Spleen (tissue), 11 donors: ENCODE measurements at regions not wholly inside any gene's neighbourhood (a gene's known extent, or its start where the extent isn't known, plus 50 kb on each side); places are given as distances from the start of the nearest gene placed in this dataset.

Experiments
- DNase-seq: peaks from one replicate; pipeline ENCODE4 v3.0.0-alpha.2; 2020
- H3K27ac ChIP-seq, 8 donors: fragments of 200-600 bp; sonication (generic) in 7 of 8; 1 replicate in 4 of 8; 2 replicates in 4 of 8; pipeline versions ENCODE4 v1.5.0 to v1.8.0; 2016 to 2021; ENCODE audit warnings: inconsistent platforms in 4 of 8, mild to moderate bottlenecking in 4 of 8, moderate library complexity in 1 of 8
- H3K27me3 ChIP-seq, 7 donors: fragments of 200-600 bp; sonication (generic) in 6 of 7; replicated peaks in 1 of 7; 1 replicate in 4 of 7; 2 replicates in 3 of 7; pipeline versions ENCODE4 v1.5.0 to v1.8.0; 2016 to 2021; ENCODE audit warnings: inconsistent platforms in 3 of 7, mild to moderate bottlenecking in 1 of 7
- H3K36me3 ChIP-seq, 6 donors: fragments of 200-600 bp; sonication (generic) in 5 of 6; 1 replicate in 4 of 6; 2 replicates in 2 of 6; pipeline versions ENCODE4 v1.5.0 to v1.8.0; 2016 to 2021; ENCODE audit warnings: inconsistent platforms in 2 of 6
- H3K4me1 ChIP-seq, 6 donors: fragments of 200-600 bp; sonication (generic) in 5 of 6; 1 replicate in 3 of 6; 2 replicates in 3 of 6; pipeline versions ENCODE4 v1.5.0 to v1.8.0; 2016 to 2021; ENCODE audit warnings: inconsistent platforms in 3 of 6
- H3K4me3 ChIP-seq, 8 donors: fragments of 200-600 bp; sonication (generic) in 7 of 8; 1 replicate in 4 of 8; 2 replicates in 4 of 8; pipeline versions ENCODE4 v1.5.0 to v1.8.0; 2016 to 2021; ENCODE audit warnings: inconsistent platforms in 4 of 8, mild to moderate bottlenecking in 4 of 8, moderate library complexity in 2 of 8
- H3K9me3 ChIP-seq, 8 donors: fragments of 200-600 bp; sonication (generic) in 7 of 8; 1 replicate in 4 of 8; 2 replicates in 4 of 8; pipeline versions ENCODE4 v1.5.0 to v1.8.0; 2016 to 2021; ENCODE audit warnings: inconsistent platforms in 4 of 8
- POLR2A ChIP-seq, 3 donors: fragments of 450-650 bp; IDR thresholded peaks; one replicate each; pipeline ENCODE4 v1.5.1; 2017; ENCODE audit warnings: antibody characterized with exemption in 3 of 3, mild to moderate bottlenecking in 1 of 3
- POLR2AphosphoS5 ChIP-seq, 3 donors: sonication (generic); formaldehyde crosslinking; IDR thresholded peaks; one replicate each; pipeline ENCODE4 v1.5.1; 2017; ENCODE audit warnings: antibody characterized with exemption in 3 of 3
- WGBS, 5 donors: extraction: QIAGEN DNeasy Blood & Tissue Kit in 3 of 5; methylation state at CpG; one replicate each; pipeline versions ENCODE4 v1.1.5 to v1.1.7; 2013 to 2018; 5-methylcytosine and 5-hydroxymethylcytosine counted together
- intact Hi-C: fragments of 100-400 bp; cut with DNase I; formaldehyde crosslinking; loops from one replicate; pipeline ENCODE4 v1.15.0; 2023; ENCODE audit warnings: low total_unique reads
- TF ChIP-seq, protein P1 (sequence below), 11 experiments: fragments of 200-600 bp in 7 of 11; fragments of 450-650 bp in 4 of 11; sonication (generic) in 4 of 11; IDR thresholded peaks in 8 of 11; conservative IDR thresholded peaks in 3 of 11; 1 replicate in 7 of 11; 2 replicates in 4 of 11; pipeline versions ENCODE4 v1.4.0 to v1.8.0; 2016 to 2021; ENCODE audit warnings: antibody characterized with exemption in 11 of 11, inconsistent platforms in 4 of 11, mild to moderate bottlenecking in 1 of 11
- donor health status: healthy with polysubstance abuse.
- donor health status: DM: no; HTN: no; CAD: no; lungs with moderate emphysema.
- donor health status: DM: no; HTN: no; CAD: no.
- donor health status: Bipolar disorder and iron deficiency.
- donor health status: healthy.
- donor health status: DM: no; HTN: no; CAD: no.
- donor health status: DM: yes; HTN: yes; CAD: no.

DNA sequence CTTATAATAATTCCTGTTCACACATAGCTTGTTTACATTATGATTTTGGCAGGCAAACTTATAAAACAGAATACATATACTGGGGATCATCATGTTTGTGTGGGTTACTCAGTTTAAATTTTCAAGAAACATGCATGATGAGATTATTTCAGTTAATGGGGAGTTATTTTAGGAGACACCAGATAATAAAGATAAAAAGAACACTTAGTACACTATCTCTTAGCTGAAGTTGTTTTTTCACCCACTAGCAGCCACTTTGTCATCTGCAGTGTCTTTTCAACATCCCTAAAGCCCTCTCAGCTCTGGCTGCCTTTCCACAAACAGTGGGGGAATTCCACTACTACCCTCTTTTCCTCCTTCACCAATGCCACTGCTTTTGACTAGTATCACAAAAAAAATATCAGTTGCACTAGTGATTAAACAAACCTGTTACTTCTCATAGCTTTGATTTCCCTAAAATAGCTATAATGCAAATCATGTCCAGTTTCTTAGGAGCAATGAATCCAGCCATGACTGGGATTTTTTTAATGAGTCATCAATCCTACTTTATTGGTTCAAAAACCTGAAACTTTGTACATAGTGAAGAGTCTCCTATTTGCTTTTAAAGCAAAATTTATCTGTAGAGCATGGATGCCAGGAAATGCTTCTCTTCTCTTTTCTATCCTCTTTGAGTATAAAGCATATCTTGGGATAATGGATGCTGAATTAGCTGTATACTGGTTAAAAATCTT lies 156.7 kb upstream of the TFPI start:
- Histone ChIP-seq H3K4me1 (no peaks in the 10 kb centered on the region), H3K27me3 (no peaks in the 10 kb centered on the region), H3K9me3 (no peaks in the 10 kb centered on the region), H3K36me3 (no peaks in the 10 kb centered on the region), H3K4me3 (no peak overlapping the region), H3K27ac (no peak overlapping the region)
- intact Hi-C loops, result no loop called here
- TF ChIP-seq POLR2AphosphoS5 (IDR thresholded peaks at IDR 0.05) (no peak), POLR2A (IDR thresholded peaks at IDR 0.05) (no peak)
- TF ChIP-seq, protein P1, sequence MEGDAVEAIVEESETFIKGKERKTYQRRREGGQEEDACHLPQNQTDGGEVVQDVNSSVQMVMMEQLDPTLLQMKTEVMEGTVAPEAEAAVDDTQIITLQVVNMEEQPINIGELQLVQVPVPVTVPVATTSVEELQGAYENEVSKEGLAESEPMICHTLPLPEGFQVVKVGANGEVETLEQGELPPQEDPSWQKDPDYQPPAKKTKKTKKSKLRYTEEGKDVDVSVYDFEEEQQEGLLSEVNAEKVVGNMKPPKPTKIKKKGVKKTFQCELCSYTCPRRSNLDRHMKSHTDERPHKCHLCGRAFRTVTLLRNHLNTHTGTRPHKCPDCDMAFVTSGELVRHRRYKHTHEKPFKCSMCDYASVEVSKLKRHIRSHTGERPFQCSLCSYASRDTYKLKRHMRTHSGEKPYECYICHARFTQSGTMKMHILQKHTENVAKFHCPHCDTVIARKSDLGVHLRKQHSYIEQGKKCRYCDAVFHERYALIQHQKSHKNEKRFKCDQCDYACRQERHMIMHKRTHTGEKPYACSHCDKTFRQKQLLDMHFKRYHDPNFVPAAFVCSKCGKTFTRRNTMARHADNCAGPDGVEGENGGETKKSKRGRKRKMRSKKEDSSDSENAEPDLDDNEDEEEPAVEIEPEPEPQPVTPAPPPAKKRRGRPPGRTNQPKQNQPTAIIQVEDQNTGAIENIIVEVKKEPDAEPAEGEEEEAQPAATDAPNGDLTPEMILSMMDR (IDR thresholded peaks at IDR 0.05 in 8 of 11, conservative IDR thresholded peaks at IDR 0.05 in 3 of 11), result no peak
- no peak for DNase-seq

DNA sequence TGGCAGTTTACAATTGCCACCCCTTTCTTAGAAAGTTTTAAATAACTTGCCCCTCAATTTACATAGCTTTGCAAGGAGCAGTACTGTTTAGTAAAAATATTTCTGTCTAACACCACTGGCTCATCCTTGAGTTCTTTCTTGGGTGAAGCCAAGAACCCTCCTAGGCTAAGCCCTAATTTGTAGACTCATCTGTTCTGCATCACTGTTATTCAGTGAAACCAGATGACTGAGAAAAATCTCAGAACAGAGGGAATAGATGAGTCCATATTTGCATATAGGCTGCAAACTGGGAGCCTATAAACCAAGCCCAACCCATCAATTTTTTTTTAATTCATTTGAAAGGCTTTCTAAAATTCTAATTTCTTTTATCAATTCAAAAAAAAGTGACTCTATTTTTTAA lies 161.4 kb upstream of the TFPI start:
- DNase-seq, result no peak
- H3K4me1 ChIP-seq, result no peaks in the 10 kb centered on the region
- TF ChIP-seq, protein P1 (IDR thresholded peaks at IDR 0.05 in 8 of 11, conservative IDR thresholded peaks at IDR 0.05 in 3 of 11), result no peak
- no peak for TF ChIP-seq POLR2AphosphoS5 (IDR thresholded peaks at IDR 0.05)
- no peak for TF ChIP-seq POLR2A (IDR thresholded peaks at IDR 0.05)
- peaks cover 0 to 4% (median under 1%) of the 10 kb centered on the region in 8 donors for H3K9me3 ChIP-seq
- H3K36me3 ChIP-seq, result no peaks in the 10 kb centered on the region
- no peak overlapping the region for H3K27ac ChIP-seq
- H3K27me3 ChIP-seq, result no peaks in the 10 kb centered on the region
- intact Hi-C loops, result no loop called here
- no peak overlapping the region for H3K4me3 ChIP-seq

DNA sequence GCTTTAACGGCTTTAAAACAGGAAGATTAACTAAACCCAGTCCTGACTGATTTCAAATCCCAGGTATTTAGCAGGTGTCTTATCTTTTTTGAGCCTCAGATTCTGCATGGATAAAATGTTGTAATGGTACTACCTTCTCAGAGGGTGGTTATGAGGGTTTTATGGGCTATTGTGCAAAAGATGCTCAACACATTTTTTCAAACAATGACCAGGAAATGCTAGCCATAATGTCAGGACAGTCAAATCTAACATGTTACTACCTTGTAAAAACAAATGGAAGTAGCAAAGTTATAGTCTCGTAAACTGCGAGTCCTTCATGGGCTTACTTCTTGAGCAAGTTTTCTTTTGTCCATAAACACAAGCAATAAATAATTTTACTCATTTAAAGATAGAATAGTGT lies 162.1 kb upstream of the TFPI start:
- no peaks in the 10 kb centered on the region for H3K36me3 ChIP-seq
- WGBS, 5 donors, result 85 to 97% (median 90%) methylated on average over 3 of the region's 3 CpGs
- no peak overlapping the region for H3K4me3 ChIP-seq
- H3K27me3 ChIP-seq, result no peaks in the 10 kb centered on the region
- no peak overlapping the region for H3K27ac ChIP-seq
- DNase-seq, result no peak
- intact Hi-C loops, result no loop called here
- H3K9me3 ChIP-seq, result peaks cover 0 to 10% (median 2%) of the 10 kb centered on the region in 8 donors
- no peak for TF ChIP-seq POLR2A (IDR thresholded peaks at IDR 0.05)
- TF ChIP-seq, protein P1 (IDR thresholded peaks at IDR 0.05 in 8 of 11, conservative IDR thresholded peaks at IDR 0.05 in 3 of 11), result no peak
- TF ChIP-seq POLR2AphosphoS5 (IDR thresholded peaks at IDR 0.05), result no peak
- H3K4me1 ChIP-seq, result no peaks in the 10 kb centered on the region

DNA sequence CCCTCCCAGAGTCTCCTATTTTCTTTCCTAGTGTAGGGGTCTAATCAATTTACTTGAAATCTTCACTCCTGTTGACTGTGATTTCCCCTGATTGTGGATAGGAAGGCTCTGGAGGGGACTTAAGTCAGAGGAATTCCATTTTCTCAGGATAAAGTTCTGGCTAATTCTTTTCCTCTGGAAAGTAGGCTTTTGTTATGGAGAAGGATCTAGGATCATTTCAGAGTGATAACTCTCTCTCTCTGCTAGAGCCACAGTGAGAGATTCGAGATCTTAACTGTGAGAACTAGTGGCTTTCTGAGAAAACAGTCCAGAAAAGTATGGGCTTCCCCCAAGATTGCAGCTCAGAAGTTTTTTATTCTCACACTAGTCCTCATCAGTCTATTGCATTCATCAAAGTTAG lies 163.9 kb upstream of the TFPI start:
- intact Hi-C loops, result no loop called here

More for the DNA sequence above, 163.9 kb upstream of the TFPI start:
- no peaks in the 10 kb centered on the region for H3K27me3 ChIP-seq
- H3K4me1 ChIP-seq, result no peaks in the 10 kb centered on the region
- DNase-seq, result no peak
- no peak overlapping the region for H3K27ac ChIP-seq
- peaks cover 0 to 15% (median 2%) of the 10 kb centered on the region in 8 donors for H3K9me3 ChIP-seq
- H3K36me3 ChIP-seq, result no peaks in the 10 kb centered on the region
- WGBS, 5 donors, result 53 to 76% (median 70%) methylated on average over 1 of the region's 1 CpG
- TF ChIP-seq, protein P1 (IDR thresholded peaks at IDR 0.05 in 8 of 11, conservative IDR thresholded peaks at IDR 0.05 in 3 of 11), result no peak
- TF ChIP-seq POLR2AphosphoS5 (IDR thresholded peaks at IDR 0.05), result no peak
- no peak for TF ChIP-seq POLR2A (IDR thresholded peaks at IDR 0.05)
- no peak overlapping the region for H3K4me3 ChIP-seq
